ENCODE measurements at regions not wholly inside any gene's neighbourhood (a gene's known extent, or its start where the extent isn't known, plus 50 kb on each side); places are given as distances from the start of the nearest gene placed in this dataset.
"Not testable (repeated sequence)": the region's sequence is repeated elsewhere in the genome, so short reads cannot be mapped to it uniquely, and the experiment has no call there.

DNA sequence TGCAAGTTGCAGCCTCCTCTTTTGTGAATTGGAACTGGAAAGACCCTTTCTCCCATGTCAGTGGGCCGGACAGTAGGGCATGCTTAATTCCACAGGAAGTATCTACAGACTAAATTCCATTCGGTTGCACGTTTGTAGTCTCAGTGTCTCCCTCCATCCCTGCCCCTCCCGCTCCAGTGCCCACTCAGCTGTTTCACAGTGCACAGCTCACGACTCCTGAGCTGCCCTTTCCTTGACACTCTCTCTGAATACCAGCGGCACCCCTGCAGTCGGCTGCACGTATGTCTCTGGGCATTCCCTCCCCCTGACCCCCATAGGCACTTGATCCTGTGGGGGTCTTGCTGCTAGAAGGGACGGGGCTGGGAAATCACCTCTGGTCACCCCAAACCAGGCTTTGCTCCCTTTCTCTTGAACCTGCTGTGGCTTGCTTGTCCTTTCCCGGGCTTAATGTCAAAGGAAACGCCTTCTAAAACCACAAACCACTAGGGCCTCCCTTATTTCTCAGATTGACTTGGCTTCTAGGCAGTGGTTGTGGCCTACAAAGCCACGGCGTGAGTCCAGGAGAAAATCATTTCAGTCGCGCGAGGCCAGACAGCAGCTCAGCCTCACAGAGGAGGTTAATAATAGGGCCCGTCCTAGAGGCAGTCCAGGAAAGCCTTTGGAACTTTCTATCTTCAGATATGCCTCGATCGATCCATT lies 365.3 kb upstream of the PROX1 start:
- 49 to 61% methylated on average over 19 of the region's 19 CpGs for WGBS, 2 donors
- intact Hi-C loops (cut with DNase I; ENCODE audit: low total_unique reads): no loop called here
- TF ChIP-seq, protein P1, sequence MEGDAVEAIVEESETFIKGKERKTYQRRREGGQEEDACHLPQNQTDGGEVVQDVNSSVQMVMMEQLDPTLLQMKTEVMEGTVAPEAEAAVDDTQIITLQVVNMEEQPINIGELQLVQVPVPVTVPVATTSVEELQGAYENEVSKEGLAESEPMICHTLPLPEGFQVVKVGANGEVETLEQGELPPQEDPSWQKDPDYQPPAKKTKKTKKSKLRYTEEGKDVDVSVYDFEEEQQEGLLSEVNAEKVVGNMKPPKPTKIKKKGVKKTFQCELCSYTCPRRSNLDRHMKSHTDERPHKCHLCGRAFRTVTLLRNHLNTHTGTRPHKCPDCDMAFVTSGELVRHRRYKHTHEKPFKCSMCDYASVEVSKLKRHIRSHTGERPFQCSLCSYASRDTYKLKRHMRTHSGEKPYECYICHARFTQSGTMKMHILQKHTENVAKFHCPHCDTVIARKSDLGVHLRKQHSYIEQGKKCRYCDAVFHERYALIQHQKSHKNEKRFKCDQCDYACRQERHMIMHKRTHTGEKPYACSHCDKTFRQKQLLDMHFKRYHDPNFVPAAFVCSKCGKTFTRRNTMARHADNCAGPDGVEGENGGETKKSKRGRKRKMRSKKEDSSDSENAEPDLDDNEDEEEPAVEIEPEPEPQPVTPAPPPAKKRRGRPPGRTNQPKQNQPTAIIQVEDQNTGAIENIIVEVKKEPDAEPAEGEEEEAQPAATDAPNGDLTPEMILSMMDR (IDR thresholded peaks at IDR 0.05): no peak
- no peak for TF ChIP-seq POLR2A (IDR thresholded peaks at IDR 0.05)
- no peak for DNase-seq (ENCODE audit: low spot score in 2 of 2)
- H3K4me3 ChIP-seq (ENCODE audit: low read depth, poor library complexity, severe bottlenecking): no peak overlapping the region

DNA sequence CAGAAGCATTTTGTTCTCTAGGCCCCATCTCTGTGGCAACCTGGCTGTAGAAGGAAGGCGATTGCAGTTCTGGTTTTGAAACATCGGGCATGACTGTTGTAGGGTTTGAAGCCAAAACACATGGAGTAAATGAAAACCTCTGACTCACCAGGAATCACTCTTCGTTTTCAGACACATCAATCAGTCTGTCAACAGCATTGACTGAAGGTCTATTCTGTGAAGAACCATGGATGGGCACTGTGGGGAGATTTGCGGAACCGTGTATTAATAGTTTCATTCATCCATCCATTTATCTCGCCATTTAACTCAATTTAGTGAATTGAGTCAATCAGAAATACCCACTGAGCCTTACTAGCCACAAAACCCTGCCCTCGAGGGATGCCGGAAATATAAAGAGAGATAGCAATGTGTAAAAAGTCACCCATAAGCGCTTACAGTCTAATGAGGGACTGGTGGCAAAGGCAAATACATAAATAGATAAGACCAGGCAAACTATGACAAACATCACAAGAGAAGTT lies 364.6 kb upstream of the PROX1 start:
- DNase-seq (ENCODE audit: low spot score in 2 of 2): peak in 1 of 2 donors; percentile 34
- intact Hi-C loops (cut with DNase I; ENCODE audit: low total_unique reads): no loop called here
- WGBS, 2 donors: 61 to 68% methylated on average over 9 of the region's 9 CpGs
- no peak overlapping the region for H3K4me3 ChIP-seq (ENCODE audit: low read depth, poor library complexity, severe bottlenecking)
- TF ChIP-seq POLR2A (IDR thresholded peaks at IDR 0.05): no peak
- TF ChIP-seq, protein P1 (IDR thresholded peaks at IDR 0.05): no peak

DNA sequence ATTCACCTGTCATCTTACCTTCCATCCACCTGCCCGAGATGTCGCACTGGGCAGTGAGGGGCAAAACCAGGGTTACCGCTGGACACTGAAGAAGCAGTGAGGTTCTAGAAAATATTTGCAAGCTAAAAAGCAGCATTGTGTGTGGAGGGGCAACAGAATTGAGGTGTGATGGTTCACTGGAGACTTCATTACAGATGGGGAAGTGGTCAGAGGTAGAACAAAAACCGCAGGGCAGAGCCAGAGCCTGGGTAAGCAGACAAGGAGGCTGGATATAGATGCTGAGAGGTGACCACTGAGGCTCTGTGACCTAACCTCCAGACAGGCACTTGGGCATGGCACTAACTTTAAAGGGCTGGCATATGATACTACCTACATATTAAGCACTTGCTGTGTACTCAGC lies 363.9 kb upstream of the PROX1 start:
- intact Hi-C loops (cut with DNase I; ENCODE audit: low total_unique reads): no loop called here
- 81 to 88% methylated on average over 4 of the region's 4 CpGs for WGBS, 2 donors
- DNase-seq (ENCODE audit: low spot score in 2 of 2): no peak
- H3K4me3 ChIP-seq (ENCODE audit: low read depth, poor library complexity, severe bottlenecking): no peak overlapping the region
- TF ChIP-seq POLR2A (IDR thresholded peaks at IDR 0.05): no peak
- TF ChIP-seq, protein P1 (IDR thresholded peaks at IDR 0.05): no peak

DNA sequence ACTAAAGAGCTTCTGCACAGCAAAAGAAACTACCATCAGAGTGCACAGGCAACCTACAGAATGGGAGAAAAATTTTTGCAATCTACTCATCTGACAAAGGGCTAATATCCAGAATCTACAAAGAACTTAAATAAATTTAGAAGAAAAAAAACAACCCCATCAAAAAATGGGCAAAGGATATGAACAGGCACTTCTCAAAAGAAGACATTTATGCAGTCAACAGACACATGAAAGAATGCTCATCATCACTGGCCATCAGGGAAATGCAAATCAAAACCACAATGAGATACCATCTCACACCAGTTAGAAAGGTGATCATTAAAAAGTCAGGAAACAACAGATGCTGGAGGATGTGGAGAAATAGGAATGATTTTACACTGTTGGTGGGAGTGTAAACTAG lies 351.0 kb upstream of the PROX1 start:
- DNase-seq (ENCODE audit: low spot score in 2 of 2); intact Hi-C loops (cut with DNase I; ENCODE audit: low total_unique reads); H3K4me3 ChIP-seq (ENCODE audit: low read depth, poor library complexity, severe bottlenecking): not testable (repeated sequence)

DNA sequence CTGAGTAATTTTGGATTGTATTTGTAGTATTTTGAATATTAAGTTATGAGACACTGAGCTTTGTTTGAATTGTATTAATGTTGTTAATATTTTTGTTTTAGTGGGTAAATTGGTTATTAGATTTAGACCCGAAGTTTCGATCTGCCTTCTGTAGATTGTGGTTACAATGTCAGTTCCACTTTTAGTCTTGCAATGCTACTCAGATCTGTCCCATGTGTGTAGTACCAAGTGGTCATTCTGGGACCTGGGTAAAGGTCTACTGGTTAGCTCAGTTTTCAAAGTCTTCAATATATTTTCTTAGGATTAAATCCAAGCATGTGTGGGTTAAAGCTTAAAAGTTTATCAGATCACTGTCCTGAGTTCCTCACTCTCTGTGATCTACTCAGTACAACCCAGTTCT lies 346.5 kb upstream of the PROX1 start:
- 87 to 94% methylated on average over 2 of the region's 2 CpGs for WGBS, 2 donors
- no peak overlapping the region for H3K4me3 ChIP-seq (ENCODE audit: low read depth, poor library complexity, severe bottlenecking)
- TF ChIP-seq, protein P1 (IDR thresholded peaks at IDR 0.05): no peak
- TF ChIP-seq POLR2A (IDR thresholded peaks at IDR 0.05): no peak
- DNase-seq (ENCODE audit: low spot score in 2 of 2): no peak
- intact Hi-C loops (cut with DNase I; ENCODE audit: low total_unique reads): no loop called here

DNA sequence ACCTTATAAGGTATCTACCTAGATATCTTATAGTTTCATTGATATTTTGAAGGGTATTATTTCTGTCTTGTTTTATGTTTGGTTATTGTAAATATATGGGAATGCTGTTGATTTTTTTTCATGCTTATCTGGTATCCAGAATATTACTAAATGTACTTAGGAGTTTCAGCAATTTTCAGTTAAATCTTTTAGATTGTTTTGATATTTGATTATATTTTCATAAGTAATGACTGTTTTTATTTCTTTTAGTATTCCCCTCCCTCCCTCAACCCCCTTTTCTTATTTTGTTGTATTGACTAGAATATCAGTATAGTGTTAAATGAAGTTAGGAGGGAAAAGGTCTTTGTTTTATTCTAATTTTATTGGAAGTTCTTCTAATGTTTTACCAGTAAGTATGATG lies 344.4 kb upstream of the PROX1 start:
- intact Hi-C loops (cut with DNase I; ENCODE audit: low total_unique reads): no loop called here
- H3K4me3 ChIP-seq (ENCODE audit: low read depth, poor library complexity, severe bottlenecking): no peak overlapping the region
- no peak for DNase-seq (ENCODE audit: low spot score in 2 of 2)
- no peak for TF ChIP-seq POLR2A (IDR thresholded peaks at IDR 0.05)
- TF ChIP-seq, protein P1 (IDR thresholded peaks at IDR 0.05): no peak

Measured in lower leg skin (tissue), 4 donors.